Ascending aorta (tissue), 2 donors: ENCODE measurements at regions not wholly inside any gene's neighbourhood (a gene's known extent, or its start where the extent isn't known, plus 50 kb on each side); places are given as distances from the start of the nearest gene placed in this dataset.
"Not testable (repeated sequence)": the region's sequence is repeated elsewhere in the genome, so short reads cannot be mapped to it uniquely, and the experiment has no call there.

Experiments used
- DNase-seq, 2 donors: peaks; one replicate each; pipeline ENCODE4 v3.0.0-alpha.2; 2019; ENCODE audit warnings: low spot score in 2 of 2
- H3K27ac ChIP-seq, 2 donors: fragments of 200-600 bp; sonication (generic); one replicate each; pipeline ENCODE4 v1.5.1; 2016 to 2017; ENCODE audit warnings: mild to moderate bottlenecking in 1 of 2
- H3K27me3 ChIP-seq: fragments of 200-600 bp; sonication (generic); one replicate; pipeline ENCODE4 v1.5.1; 2017
- H3K36me3 ChIP-seq, 2 donors: fragments of 200-600 bp; sonication (generic); one replicate each; pipeline ENCODE4 v1.5.1; 2016
- H3K4me1 ChIP-seq, 2 donors: fragments of 200-600 bp; sonication (generic); one replicate each; pipeline ENCODE4 v1.5.1; 2016 to 2017; ENCODE audit warnings: mild to moderate bottlenecking in 1 of 2
- H3K4me3 ChIP-seq, 2 donors: fragments of 200-600 bp; sonication (generic); one replicate each; pipeline ENCODE4 v1.5.1; 2016 to 2017; ENCODE audit warnings: mild to moderate bottlenecking in 1 of 2
- H3K9me3 ChIP-seq, 2 donors: fragments of 200-600 bp; sonication (generic); one replicate each; pipeline ENCODE4 v1.5.1; 2016
- intact Hi-C: fragments of 100-400 bp; cut with DNase I; formaldehyde crosslinking; loops from one replicate; pipeline ENCODE4 v1.15.1; 2023
- TF ChIP-seq, protein P1 (sequence below), 3 experiments: fragments of 200-600 bp in 2 of 3; fragments of 450-650 bp in 1 of 3; sonication (generic) in 2 of 3; IDR thresholded peaks; one replicate each; pipeline ENCODE4 v1.5.1; 2016 to 2019; ENCODE audit warnings: antibody characterized with exemption in 3 of 3, mild to moderate bottlenecking in 1 of 3, moderate library complexity in 1 of 3

DNA sequence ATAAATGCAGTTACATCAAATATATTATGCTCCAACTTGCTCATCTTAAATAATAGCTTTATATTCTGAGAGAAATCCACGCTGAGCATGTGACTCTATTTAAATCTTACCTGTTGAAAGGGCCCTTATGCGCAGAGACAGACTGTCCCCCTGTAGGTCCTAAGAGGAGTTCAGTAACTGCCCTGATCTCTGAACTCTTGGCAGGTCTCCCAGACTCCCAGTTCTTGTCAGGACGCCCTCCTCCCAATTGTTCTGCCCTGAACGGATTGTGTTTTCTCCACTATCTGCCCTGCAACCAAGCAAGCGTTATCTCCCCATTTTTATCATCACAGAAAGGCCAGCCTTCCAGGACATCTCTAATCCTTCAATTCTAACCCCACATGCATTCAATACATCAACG, 954.6 kb downstream of the TSN start:
- TF ChIP-seq, protein P1, sequence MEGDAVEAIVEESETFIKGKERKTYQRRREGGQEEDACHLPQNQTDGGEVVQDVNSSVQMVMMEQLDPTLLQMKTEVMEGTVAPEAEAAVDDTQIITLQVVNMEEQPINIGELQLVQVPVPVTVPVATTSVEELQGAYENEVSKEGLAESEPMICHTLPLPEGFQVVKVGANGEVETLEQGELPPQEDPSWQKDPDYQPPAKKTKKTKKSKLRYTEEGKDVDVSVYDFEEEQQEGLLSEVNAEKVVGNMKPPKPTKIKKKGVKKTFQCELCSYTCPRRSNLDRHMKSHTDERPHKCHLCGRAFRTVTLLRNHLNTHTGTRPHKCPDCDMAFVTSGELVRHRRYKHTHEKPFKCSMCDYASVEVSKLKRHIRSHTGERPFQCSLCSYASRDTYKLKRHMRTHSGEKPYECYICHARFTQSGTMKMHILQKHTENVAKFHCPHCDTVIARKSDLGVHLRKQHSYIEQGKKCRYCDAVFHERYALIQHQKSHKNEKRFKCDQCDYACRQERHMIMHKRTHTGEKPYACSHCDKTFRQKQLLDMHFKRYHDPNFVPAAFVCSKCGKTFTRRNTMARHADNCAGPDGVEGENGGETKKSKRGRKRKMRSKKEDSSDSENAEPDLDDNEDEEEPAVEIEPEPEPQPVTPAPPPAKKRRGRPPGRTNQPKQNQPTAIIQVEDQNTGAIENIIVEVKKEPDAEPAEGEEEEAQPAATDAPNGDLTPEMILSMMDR (IDR thresholded peaks at IDR 0.05) = no peak
- Histone ChIP-seq H3K27me3 (no peaks in the 10 kb centered on the region), H3K4me3 (no peak overlapping the region), H3K9me3 (peaks cover 0 to 8% of the 10 kb centered on the region in 2 donors), H3K4me1 (no peaks in the 10 kb centered on the region), H3K36me3 (no peaks in the 10 kb centered on the region), H3K27ac (no peak overlapping the region)
- no peak for DNase-seq
- intact Hi-C loops = no loop called here

DNA sequence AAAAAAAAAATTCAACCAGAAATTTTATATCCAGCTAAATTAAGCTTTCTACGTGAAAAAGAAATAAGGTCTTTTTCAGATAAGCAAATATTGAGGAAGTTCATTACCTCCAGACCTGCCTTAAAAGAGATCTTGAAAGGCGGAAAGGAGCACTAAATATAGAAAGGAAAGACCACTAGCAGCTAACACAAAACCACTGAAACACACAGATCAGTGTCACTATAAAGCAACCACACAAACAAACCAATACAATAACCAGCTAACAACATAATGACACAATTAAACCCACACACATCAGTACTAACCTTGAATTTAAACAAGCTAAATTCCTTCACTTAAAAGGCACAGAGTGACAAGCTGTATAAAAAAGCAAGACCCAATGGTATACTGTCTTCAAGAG, 958.3 kb downstream of the TSN start:
- peaks cover 0 to 8% of the 10 kb centered on the region in 2 donors for H3K9me3 ChIP-seq
- intact Hi-C loops = no loop called here
- no peak for DNase-seq
- H3K4me3 ChIP-seq = no peak overlapping the region
- H3K27ac ChIP-seq = no peak overlapping the region
- no peaks in the 10 kb centered on the region for H3K4me1 ChIP-seq
- H3K27me3 ChIP-seq = no peaks in the 10 kb centered on the region
- TF ChIP-seq, protein P1 (IDR thresholded peaks at IDR 0.05) = no peak
- H3K36me3 ChIP-seq = no peaks in the 10 kb centered on the region

DNA sequence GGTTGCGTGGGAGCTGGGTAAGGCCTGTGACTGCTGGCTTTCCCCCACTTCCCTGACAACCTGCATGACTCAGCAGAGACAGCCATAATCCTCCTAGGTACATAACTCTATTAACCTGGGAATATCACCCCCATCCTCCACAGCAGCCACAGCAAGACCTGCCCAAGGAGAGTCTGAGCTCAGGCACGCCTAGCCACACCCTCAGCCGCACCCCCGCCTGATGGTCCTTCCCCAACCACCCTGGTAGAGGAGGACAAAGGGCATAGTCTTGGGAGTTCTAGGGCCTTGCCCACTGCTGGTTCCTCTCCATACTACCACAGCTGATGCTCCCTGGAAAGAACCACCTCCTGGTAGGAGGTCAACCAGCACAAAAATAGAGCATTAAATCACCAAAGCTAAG, 965.4 kb downstream of the TSN start:
- H3K4me1 ChIP-seq, intact Hi-C loops, H3K27ac ChIP-seq, DNase-seq, H3K9me3 ChIP-seq, H3K4me3 ChIP-seq, H3K36me3 ChIP-seq, H3K27me3 ChIP-seq: not testable (repeated sequence)

DNA sequence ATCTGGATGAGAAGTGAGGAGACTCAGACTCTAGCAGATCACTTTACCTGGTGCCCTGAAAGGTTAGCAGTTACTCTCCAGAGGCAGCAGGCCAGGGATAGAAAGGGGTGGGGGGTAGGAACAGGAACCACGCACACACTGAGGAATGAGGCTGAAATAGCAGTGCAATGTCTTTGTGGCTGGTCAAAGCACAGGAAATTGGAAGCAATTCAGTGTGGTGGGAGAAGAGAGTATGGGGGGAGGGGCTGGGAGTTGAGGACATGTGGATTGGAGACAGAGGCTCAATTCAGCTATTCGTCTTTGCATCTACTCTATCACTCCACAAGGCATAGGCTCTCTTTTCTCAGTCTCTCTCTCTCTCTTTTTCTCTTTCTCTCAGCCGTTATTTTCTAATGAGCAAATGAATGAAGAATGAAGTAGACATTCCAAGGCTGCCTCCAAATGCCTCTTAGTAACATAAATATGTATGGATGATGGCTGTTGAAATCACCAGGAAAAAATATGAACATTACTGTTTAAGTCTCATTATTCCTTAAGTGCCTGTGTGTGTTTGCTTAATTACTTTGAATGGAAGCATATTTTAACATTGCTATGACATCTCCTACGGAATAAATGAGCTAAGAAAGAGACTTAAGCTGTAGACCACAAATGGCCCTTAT, 979.4 kb downstream of the TSN start:
- H3K27me3 ChIP-seq = no peaks in the 10 kb centered on the region
- H3K4me3 ChIP-seq = no peak overlapping the region
- no peaks in the 10 kb centered on the region for H3K9me3 ChIP-seq
- intact Hi-C loops = no loop called here
- no peaks in the 10 kb centered on the region for H3K36me3 ChIP-seq
- no peaks in the 10 kb centered on the region for H3K4me1 ChIP-seq
- DNase-seq = no peak
- no peak overlapping the region for H3K27ac ChIP-seq
- TF ChIP-seq, protein P1 (IDR thresholded peaks at IDR 0.05) = no peak

DNA sequence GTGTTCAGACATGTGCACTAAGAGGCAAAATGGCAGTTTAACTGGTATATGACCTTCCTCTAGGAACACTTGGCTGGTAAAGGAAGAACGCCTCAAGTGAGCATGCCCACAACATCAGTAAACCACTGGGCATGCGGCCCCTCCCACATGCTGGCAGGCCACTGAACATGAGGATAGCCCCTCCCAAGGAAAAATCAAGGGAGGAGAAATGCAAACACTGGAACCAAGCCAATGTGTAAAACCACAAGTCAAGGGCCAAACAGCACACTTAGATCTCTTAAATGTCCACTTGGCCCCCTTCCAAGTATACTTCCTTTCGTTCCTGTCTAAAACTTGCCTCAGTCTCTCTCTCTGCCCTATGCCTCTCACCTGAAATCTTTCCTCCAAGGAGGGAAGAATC, 980.8 kb downstream of the TSN start:
- H3K27ac ChIP-seq = no peak overlapping the region
- intact Hi-C loops = no loop called here
- no peak overlapping the region for H3K4me3 ChIP-seq
- no peaks in the 10 kb centered on the region for H3K27me3 ChIP-seq
- H3K36me3 ChIP-seq = no peaks in the 10 kb centered on the region
- no peaks in the 10 kb centered on the region for H3K9me3 ChIP-seq
- TF ChIP-seq, protein P1 (IDR thresholded peaks at IDR 0.05) = no peak
- no peaks in the 10 kb centered on the region for H3K4me1 ChIP-seq
- no peak for DNase-seq

DNA sequence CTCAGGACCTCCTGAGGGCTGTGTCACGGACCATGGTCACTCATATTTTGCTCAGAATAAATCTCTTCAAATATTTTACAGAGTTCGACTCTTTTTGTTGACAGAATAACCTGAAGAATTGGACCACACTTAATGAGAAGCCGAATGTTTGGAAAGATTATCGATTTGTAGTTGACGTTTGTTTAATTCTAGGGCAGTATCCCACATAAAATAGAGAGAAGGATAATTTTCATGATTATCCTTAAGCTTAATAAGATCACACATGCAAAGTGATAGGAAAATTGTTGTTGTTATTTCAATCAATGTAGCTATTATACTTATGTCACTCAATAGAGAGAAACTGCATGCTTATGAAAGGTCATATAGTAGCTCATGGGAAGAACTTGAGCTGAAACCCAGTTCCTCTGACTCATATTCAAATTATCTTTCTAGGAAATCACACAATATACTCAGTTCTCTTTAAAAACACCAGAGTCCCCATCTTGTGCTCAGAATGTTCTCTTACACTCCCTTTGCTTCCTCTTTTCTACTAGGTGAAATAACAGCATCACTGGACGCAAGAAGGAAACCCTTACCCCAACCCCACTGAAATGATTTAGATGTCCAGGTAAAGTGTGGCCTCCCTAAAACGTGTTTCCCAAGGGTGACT, 982.1 kb downstream of the TSN start:
- Histone ChIP-seq H3K27ac (no peak overlapping the region), H3K36me3 (no peaks in the 10 kb centered on the region), H3K4me3 (no peak overlapping the region), H3K9me3 (no peaks in the 10 kb centered on the region), H3K4me1 (no peaks in the 10 kb centered on the region), H3K27me3 (no peaks in the 10 kb centered on the region)
- TF ChIP-seq, protein P1 (IDR thresholded peaks at IDR 0.05) = no peak
- no peak for DNase-seq
- intact Hi-C loops = no loop called here
